HG03378 (cell line): ENCODE measurements at regions not wholly inside any gene's neighbourhood (a gene's known extent, or its start where the extent isn't known, plus 50 kb on each side); places are given as distances from the start of the nearest gene placed in this dataset.

Experiments
- ATAC-seq: cut with Tn5 transposase; IDR thresholded peaks from one replicate; pipeline ENCODE4 v1.9.1; 2021; ENCODE audit warnings: mild to moderate bottlenecking, moderate library complexity; ENCODE audit not compliant: unreplicated experiment

- ATAC-seq, result no peak
These were observed 226.8 kb upstream of the CHST9 start for GRCh38 chr18:27411911-27412310.

- no peak for ATAC-seq
These were observed 225.9 kb upstream of the CHST9 start for GRCh38 chr18:27411013-27411412.

DNA sequence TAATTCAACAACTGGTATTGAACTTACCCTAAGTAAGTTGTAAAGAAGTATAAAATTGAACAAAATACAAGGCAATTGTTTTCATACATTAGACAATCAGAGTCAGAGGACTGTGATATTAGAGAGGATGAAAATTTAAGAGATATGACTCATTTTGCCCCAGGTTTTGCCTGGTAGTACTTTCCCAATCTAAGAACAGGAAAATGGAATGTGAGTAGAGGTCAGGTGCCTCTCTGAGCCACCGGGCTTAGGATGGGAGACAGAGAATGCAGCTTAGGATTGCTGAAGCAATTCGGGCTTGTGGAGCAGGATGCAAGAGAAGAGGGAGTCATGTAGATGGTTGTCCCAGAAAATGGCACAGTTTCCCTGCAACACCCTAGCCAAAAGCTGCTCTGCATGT lies 219.7 kb upstream of the CHST9 start:
- no peak for ATAC-seq

GRCh38 chr18:27400001-27400400 lies 214.9 kb upstream of the CHST9 start:
- no peak for ATAC-seq

DNA sequence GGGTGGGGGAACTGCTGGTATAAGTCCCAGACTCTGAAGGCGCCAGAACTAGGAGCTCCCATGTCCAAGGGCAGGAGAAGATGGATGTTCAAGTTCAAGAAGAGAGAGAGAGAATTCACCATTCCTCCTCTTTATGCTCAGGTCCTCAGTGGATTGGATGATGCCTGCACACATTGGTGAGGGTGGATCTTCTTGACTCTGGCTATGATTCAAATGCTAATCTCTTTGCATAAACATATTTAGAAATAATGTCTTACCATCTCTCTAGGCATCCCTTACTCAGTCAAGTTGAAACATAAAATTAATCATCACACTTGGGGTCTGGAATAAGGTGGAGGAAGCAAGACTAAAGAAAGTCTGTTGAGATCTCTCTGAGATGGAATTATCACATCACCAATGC lies 210.6 kb upstream of the CHST9 start:
- no peak for ATAC-seq

DNA sequence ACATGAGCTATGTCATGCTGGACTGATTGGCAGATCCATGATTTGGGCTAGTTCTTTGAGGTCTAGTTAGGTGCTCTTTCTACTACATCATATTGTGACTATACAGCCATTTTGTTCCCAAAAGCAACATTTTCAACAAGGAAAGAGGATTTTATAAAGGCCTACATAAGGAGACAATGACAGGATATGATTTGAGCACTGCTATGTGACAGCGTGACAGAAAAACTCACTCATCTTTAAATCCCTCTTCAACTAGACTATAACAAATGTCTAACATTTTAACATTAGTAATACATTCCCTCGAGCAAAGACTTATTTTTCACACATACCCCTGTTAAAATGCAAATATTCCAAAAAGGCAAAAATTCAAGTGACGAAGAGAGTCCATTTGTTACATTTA lies 209.6 kb upstream of the CHST9 start:
- ATAC-seq, result no peak

DNA sequence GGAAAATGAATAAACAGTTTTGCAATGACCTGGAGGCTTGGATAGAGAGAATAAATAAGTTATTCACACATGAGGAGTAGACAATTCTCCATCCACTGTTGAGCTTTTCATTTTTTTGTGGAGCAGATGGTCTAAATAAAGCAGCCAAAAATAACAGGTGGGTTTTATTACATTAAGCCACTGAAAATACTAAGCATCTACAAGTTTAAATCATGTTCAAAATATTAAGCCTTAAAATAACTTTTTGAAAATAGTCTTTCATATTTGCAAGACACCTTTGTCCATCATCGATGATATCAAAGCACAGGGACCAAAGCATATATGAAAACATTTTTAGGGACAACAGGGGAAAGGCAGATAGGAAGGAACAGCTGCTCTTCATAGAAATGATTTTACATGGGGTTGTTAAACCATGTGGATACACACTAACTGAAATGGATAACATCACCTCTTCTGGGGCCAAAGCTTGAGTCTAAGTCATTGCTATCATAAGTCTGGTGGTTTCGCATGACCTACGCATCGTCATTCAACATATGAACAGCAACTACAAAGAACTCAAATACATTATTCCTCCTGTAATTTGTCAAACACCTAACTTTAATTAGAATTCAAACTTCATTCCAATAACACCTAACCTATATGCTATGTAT lies 197.6 kb upstream of the CHST9 start:
- ATAC-seq, result no peak

DNA sequence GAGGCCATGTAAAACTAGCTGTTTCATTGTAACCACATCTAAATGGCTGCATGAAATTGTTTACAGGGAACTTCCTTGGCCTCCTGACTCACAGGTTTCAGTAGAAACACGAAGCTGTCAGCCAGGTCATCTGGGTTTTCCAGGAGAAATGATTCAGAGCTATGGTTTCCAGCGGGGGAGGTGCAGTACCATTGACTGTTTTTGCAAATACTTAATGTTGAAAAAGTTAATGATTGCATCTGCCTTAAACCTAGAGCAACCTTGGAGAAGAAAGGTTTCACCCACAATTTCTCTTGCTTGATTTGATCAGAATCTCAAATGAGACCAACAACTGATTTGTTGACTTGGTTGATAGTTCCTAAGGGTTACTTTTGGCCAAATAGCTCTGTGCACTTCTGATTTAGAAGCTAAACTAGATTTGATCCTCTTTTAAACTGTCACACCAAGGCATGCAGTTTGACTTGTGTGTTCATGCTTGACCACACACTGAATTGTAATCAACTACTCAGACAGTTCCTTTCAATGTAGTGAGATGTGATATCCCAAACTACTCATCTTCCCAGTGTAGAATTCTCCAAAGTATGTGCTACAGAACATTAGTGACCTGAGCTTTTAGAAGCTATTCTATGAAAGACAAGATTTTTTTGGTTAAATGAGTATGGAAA lies 193.5 kb upstream of the CHST9 start:
- ATAC-seq, result no peak

DNA sequence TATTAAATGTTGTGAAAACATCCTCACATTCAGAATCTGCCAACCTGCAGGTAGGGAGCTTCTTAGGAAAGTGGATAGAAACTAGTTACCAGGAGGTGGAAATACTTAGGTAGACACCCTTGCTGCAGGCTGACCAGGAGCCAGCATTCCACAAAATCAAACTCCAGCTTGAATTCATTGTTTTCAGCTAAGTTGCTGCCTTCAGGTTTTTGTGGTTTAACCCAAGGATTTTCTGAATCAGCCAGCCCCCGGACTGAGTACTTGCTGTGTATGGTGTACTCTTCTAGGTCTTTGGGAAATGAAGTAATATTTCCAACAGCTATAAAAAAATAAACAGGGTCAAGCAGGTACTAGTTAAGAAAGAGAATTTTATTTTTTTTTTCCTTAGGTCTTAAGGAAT lies 192.1 kb upstream of the CHST9 start:
- no peak for ATAC-seq

- no peak for ATAC-seq
These were observed 187.3 kb upstream of the CHST9 start for GRCh38 chr18:27372386-27372785.

GRCh38 chr18:27366665-27367064 lies 181.6 kb upstream of the CHST9 start:
- ATAC-seq, result no peak

DNA sequence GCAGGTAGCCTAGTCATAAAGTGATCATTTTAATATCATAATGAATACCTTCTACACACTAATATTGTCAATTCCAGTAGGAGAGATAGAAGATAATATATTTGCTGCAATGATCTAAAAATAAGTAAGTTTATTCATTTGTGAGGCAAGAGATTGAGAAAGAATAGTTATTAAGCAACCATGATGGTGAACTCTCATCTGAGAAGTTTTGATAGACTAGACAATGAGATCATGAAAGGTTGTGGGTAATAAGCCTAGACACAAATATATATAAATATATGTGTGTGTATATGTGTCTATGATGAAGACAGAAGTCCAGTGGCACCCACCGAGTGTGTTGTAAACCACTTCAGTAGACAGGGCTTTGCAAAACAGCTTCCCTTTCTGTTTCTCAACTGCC lies 181.0 kb upstream of the CHST9 start:
- ATAC-seq, result no peak

- ATAC-seq, result no peak
These were observed 178.8 kb upstream of the CHST9 start for GRCh38 chr18:27363872-27364271.

DNA sequence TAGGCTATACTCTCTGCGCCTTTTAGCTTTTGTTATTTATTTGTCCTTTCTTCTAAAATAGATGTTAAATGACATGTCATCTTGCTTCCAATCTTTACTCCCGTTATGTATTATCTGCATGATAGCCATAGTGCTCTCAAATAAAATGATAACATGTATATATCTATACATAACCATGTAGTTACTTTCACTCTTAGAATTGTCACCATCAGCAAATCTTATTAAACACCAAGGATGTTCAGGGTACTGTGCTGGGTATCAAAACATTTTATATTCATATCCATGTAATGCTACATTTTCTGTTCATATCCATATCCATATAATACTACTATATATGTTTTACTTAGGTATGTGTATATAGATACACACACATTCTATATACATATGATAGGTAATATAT lies 176.4 kb upstream of the CHST9 start:
- ATAC-seq, result no peak

DNA sequence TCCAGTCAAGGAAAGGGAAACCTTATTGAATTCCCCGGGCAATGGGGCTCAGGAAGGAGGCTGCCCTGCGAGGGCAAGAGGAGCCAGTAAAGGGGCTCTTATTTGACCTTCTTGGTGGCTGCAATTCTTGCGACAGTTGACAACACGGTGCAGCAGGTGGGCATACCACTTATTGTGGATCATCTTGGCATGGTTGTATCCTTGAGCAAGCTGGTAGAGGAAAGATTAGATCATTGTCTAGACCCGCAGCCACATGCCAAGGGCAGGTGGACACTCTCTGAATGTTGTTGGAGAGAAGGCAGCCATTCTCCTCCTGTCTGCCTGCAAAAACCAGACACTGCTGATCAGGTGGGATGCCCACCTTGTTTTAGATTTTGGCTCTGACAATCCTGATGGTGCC lies 170.2 kb upstream of the CHST9 start:
- no peak for ATAC-seq

DNA sequence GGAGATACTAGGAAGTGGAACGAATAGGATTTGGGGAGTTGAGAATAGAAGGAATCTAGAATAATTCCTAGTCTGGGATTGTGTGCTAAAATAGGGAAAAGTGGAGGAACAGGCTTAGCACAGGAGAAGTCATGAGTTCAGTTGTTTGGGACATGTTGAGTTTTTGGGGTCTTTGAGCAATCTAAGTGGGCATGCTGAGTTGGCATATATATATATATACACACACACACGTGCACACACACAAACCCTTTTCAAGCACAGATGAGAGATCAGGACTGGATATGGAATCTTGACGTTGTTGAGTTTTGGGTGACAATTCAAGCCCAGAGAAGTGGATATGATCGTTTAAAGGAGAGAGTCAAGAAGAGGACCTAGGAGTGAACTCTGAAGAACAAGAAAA lies 168.2 kb upstream of the CHST9 start:
- no peak for ATAC-seq

GRCh38 chr18:27349284-27349882 lies 164.3 kb upstream of the CHST9 start:
- ATAC-seq, result no peak

DNA sequence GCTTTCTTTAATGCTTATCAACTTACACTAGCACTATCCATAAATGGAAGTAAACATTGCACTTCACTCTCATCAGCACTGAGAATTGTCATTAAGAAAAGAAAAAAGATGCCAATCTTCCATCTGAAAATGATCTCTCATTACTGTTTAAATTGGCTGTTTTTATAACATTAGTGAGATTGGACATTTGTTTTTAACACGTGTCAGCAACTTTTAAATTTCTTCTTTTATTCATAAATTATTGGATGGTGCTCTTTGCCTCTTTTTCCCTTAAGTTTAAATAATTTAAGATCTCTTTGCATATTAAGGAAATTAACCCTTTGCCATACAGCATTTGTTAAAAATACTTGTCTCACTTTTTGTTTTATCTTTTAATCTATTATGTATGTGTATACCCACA lies 146.5 kb upstream of the CHST9 start:
- ATAC-seq, result no peak

- no peak for ATAC-seq
These were observed 129.9 kb upstream of the CHST9 start for GRCh38 chr18:27314996-27315395.

GRCh38 chr18:27313678-27314077 lies 128.6 kb upstream of the CHST9 start:
- no peak for ATAC-seq

GRCh38 chr18:27312853-27313252 lies 127.7 kb upstream of the CHST9 start:
- ATAC-seq, result no peak

- ATAC-seq, result no peak
These were observed 127.0 kb upstream of the CHST9 start for GRCh38 chr18:27312153-27312552.

DNA sequence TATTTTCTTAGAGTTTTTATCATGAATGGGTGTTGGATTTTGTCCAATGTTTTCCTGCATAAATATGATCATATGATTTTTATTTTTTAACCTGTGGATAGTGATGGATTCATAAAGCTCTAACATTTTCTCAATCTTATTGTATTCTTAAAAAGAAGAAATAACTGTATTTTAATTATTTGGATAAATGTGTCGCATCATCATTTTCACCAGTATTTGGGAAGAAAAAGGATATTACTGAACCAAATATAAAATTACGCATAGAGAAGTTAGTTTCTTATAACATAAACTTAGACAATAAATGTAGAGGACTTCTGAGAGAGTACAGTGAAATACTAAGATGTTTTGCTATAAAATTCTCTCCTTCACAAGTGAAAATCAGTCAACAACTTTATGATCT lies 126.0 kb upstream of the CHST9 start:
- ATAC-seq, result no peak
